ENCODE measurements at regions not wholly inside any gene's neighbourhood (a gene's known extent, or its start where the extent isn't known, plus 50 kb on each side); places are given as distances from the start of the nearest gene placed in this dataset.

GRCh38 chr3:72440491-72440890 is 407.8 kb downstream of the SHQ1 start:
- H2BK20ac ChIP-seq (ENCODE audit: low read depth, low read length) = no peak overlapping the region
- dilution Hi-C loops (cut with HindIII; ENCODE audit: low sequenced_read_pairs, unreplicated experiment) = no loop called here
- no peaks in the 10 kb centered on the region; the same call in none of the 2 replicates for H3K9me1 ChIP-seq (ENCODE audit: insufficient read depth, low read length)
- no CpG with 5 or more reads among the region's 4 CpGs for WGBS, 2 experiments (ENCODE audit: extremely low coverage in 2 of 2, insufficient read length in 1 of 2)
- DNase-seq (no peak), ATAC-seq (ENCODE audit: low read depth) (no peak)
- H2BK15ac ChIP-seq (ENCODE audit: low read depth, low read length) = no peak overlapping the region
- no peak overlapping the region for H3K23ac ChIP-seq (ENCODE audit: low read depth, low read length)
- ChIA-PET CTCF (interaction anchor here (0.5 kb wide), 1 partner anchor 256 kb away, joined by 3 read pairs; no protein-coding TSS in a partner anchor), POLR2A (ENCODE audit: unreplicated experiment) (no interaction called here)
- no peak overlapping the region for H3K18ac ChIP-seq (ENCODE audit: low read depth, low read length)
- H4K5ac ChIP-seq (ENCODE audit: low read depth, low read length) = no peak overlapping the region
- H4K20me1 ChIP-seq (ENCODE audit: insufficient read depth, low read length) = peaks cover 84% of the 10 kb centered on the region
- H3K4me2 ChIP-seq (ENCODE audit: low read depth, low read length) = no peak overlapping the region
- no peak overlapping the region for H2BK5ac ChIP-seq (ENCODE audit: low read depth, low read length, poor library complexity, severe bottlenecking)
- no peak overlapping the region for H4K8ac ChIP-seq (ENCODE audit: low read depth in 2 of 2, low read length in 2 of 2)
- no peak overlapping the region for H2AFZ ChIP-seq (replicated peaks; ENCODE audit: low read length, poor library complexity)
- in situ Hi-C loops (cut with MboI; ENCODE audit: low sequenced_read_pairs) = loop anchor here (25.0 kb wide), 1 partner anchor 647 kb away; no protein-coding TSS in a partner anchor
- no peak overlapping the region for H3K14ac ChIP-seq (replicated peaks; ENCODE audit: low read depth, low read length)
- H3K9me3 ChIP-seq (ENCODE audit: control insufficient read depth, insufficient read depth, low read length) = no peaks in the 10 kb centered on the region
- H2AK9ac ChIP-seq (replicated peaks; ENCODE audit: low read depth, low read length, poor library complexity) = no peak overlapping the region
- intact Hi-C loops (cut with micrococcal nuclease) = loop anchor here (10.0 kb wide), 1 partner anchor 286 kb away; no protein-coding TSS in a partner anchor
- no peak overlapping the region for H2AK5ac ChIP-seq (ENCODE audit: low read depth, low read length)
- H4K91ac ChIP-seq (ENCODE audit: insufficient read depth, low read depth, low read length) = no peak overlapping the region
- no peak overlapping the region for H3K9ac ChIP-seq (ENCODE audit: low read depth, low read length)
- H3K56ac ChIP-seq (ENCODE audit: extremely low read depth, insufficient read depth, low read length) = no peak overlapping the region
- H3K79me1 ChIP-seq (ENCODE audit: low read depth in 1 of 2, low read length in 2 of 2) = peaks cover 40 to 70% of the 10 kb centered on the region in 2 experiments
- no peak overlapping the region for H3K4ac ChIP-seq (ENCODE audit: low read depth, low read length)
- H2BK120ac ChIP-seq (ENCODE audit: low read depth, low read length) = no peak overlapping the region
- no peak overlapping the region for H3K27ac ChIP-seq (ENCODE audit: insufficient read depth, low read length)
- no TSS peak for BruUV-seq (replicated peaks)
- TF ChIP-seq MAZ (IDR thresholded peaks at IDR 0.05; ENCODE audit: borderline replicate concordance, low read depth, low read length) = no peak
- TF ChIP-seq CEBPB (IDR thresholded peaks at IDR 0.05; ENCODE audit: low read depth, low read length) = no peak
- TF ChIP-seq USF2 (IDR thresholded peaks at IDR 0.05; ENCODE audit: low read depth, low read length) = no peak
- TF ChIP-seq ELK1 (IDR thresholded peaks at IDR 0.05; ENCODE audit: borderline replicate concordance, low read depth, low read length) = no peak
- TF ChIP-seq RCOR1 (IDR thresholded peaks at IDR 0.05; ENCODE audit: insufficient replicate concordance, low read length) = no peak
- TF ChIP-seq BHLHE40 (IDR thresholded peaks at IDR 0.05; ENCODE audit: low read depth, low read length) = no peak
- TF ChIP-seq FOS (IDR thresholded peaks at IDR 0.05; ENCODE audit: low read depth, low read length) = no peak
- H3K36me3 ChIP-seq (ENCODE audit: control insufficient read depth, insufficient read depth, low read length) = peaks cover 3% of the 10 kb centered on the region
- H3K4me1 ChIP-seq (ENCODE audit: control insufficient read depth, insufficient read depth, low read length) = no peaks in the 10 kb centered on the region
- H3K27me3 ChIP-seq (ENCODE audit: control insufficient read depth, insufficient read depth, low read length) = no peaks in the 10 kb centered on the region
- no peak overlapping the region for H3K4me3 ChIP-seq (ENCODE audit: insufficient read depth, low read depth, low read length)

All from IMR-90 (cell line).